HCT116 (cell line): ENCODE measurements at regions not wholly inside any gene's neighbourhood (a gene's known extent, or its start where the extent isn't known, plus 50 kb on each side); places are given as distances from the start of the nearest gene placed in this dataset.

ENCODE experiments used
- ATAC-seq: fragments of 200-7000 bp; cut with Tn5 transposase; 2 replicates; pipeline ENCODE4 v1.9.1; 2020; ENCODE audit warnings: mild to moderate bottlenecking, moderate library complexity
- BruUV-seq: library from RNA; stranded (reverse); fragments of 400-500 nt; replicated peaks from 2 replicates; lab custom pipeline; 2021; lab: Mats Ljungman, UMichigan
- CTCF ChIA-PET: fragments of 300-600 bp; sonication (Branson Sonifier 250); formaldehyde crosslinking; loops from one replicate; lab custom pipeline; 2021; ENCODE audit warnings: antibody characterized with exemption; lab: Charles Lee
- POLR2A ChIA-PET: fragments of 300-600, 350-600 bp; sonication (Branson Sonifier 250); formaldehyde crosslinking; loops from one replicate; lab custom pipeline; 2021; ENCODE audit warnings: antibody characterized with exemption; lab: Charles Lee
- RAD21 ChIA-PET, 2 experiments: fragments of 300-600 bp; sonication (Branson Sonifier 250); formaldehyde crosslinking; loops; one replicate each; lab custom pipeline; 2023; ENCODE audit warnings: low total read pairs in 2 of 2; ENCODE audit not compliant: uncharacterized antibody in 2 of 2, unreplicated experiment in 2 of 2, low non-redundant PET in 1 of 2; lab: Charles Lee
- DNase-seq: peaks from one replicate; pipeline ENCODE4 v3.0.0-alpha.2; 2010; ENCODE audit warnings: low read depth, low spot score
- H2AFZ ChIP-seq: fragments of 200-600 bp; shearing (Covaris generic), sonication (generic); 2 replicates; pipeline ENCODE4 v1.6.1; 2017; ENCODE audit warnings: low read depth, mixed run types, mixed read lengths, antibody characterized with exemption, low read length; ENCODE audit not compliant: poor library complexity, severe bottlenecking
- H3K27ac ChIP-seq: 2 replicates; pipeline ENCODE4 v1.5.1; 2012; ENCODE audit warnings: low read depth, low read length
- H3K27me3 ChIP-seq: fragments of 200-600 bp; sonication (generic); 2 replicates; pipeline ENCODE4 v1.6.1; 2016; ENCODE audit warnings: mixed run types, low read length, mixed read lengths; ENCODE audit not compliant: insufficient read depth
- H3K36me3 ChIP-seq, 2 experiments: fragments of 200-500 bp in 1 of 2; fragments of 200-600 bp in 1 of 2; sonication (Bioruptor generic) in 1 of 2; sonication (generic) in 1 of 2; 2 replicates each; pipeline versions ENCODE4 v1.5.1 to v1.6.1; 2014 to 2016; ENCODE audit warnings: low read length in 2 of 2, inconsistent platforms in 1 of 2, mixed read lengths in 1 of 2, mixed run types in 1 of 2; ENCODE audit not compliant: insufficient read depth in 2 of 2, control insufficient read depth in 1 of 2
- H3K4me1 ChIP-seq, 2 experiments: fragments of 200-600 bp in 1 of 2; sonication (generic) in 1 of 2; 2 replicates each; pipeline versions ENCODE4 v1.5.1 to v1.6.1; 2012 to 2017; ENCODE audit warnings: low read length in 2 of 2, inconsistent platforms in 1 of 2, mild to moderate bottlenecking in 1 of 2, mixed read lengths in 1 of 2, mixed run types in 1 of 2, moderate library complexity in 1 of 2; ENCODE audit not compliant: insufficient read depth in 2 of 2, control insufficient read depth in 1 of 2
- H3K4me2 ChIP-seq: fragments of 200-600 bp; sonication (generic); 2 replicates; pipeline ENCODE4 v1.6.1; 2017; ENCODE audit warnings: mixed run types, low read length, mixed read lengths
- H3K4me3 ChIP-seq, 2 experiments: fragments of 200-600 bp in 1 of 2; sonication (generic) in 1 of 2; replicated peaks in 1 of 2; 2 replicates each; pipeline ENCODE4 v1.5.1; 2011 to 2016; ENCODE audit warnings: low read length in 2 of 2, control low read depth in 1 of 2, low read depth in 1 of 2, mild to moderate bottlenecking in 1 of 2, mixed read lengths in 1 of 2, mixed run types in 1 of 2
- H3K79me2 ChIP-seq: fragments of 200-600 bp; sonication (generic); 2 replicates; pipeline ENCODE4 v1.6.1; 2017; ENCODE audit warnings: mild to moderate bottlenecking, mixed run types, low read length, moderate library complexity, mixed read lengths; ENCODE audit not compliant: insufficient read depth
- H3K9ac ChIP-seq: fragments of 200-600 bp; sonication (generic); 2 replicates; pipeline ENCODE4 v1.6.1; 2016; ENCODE audit warnings: low read length, mixed read lengths
- H3K9me2 ChIP-seq: fragments of 200-600 bp; sonication (generic), shearing (Covaris generic); 2 replicates; pipeline ENCODE4 v1.6.1; 2017; ENCODE audit warnings: mixed run types, mild to moderate bottlenecking, moderate library complexity; ENCODE audit not compliant: insufficient read depth
- H3K9me3 ChIP-seq, 2 experiments: fragments of 200-500 bp in 1 of 2; fragments of 200-600 bp in 1 of 2; sonication (Bioruptor generic) in 1 of 2; sonication (generic) in 1 of 2; 2 replicates each; pipeline ENCODE4 v1.6.1; 2014 to 2017; ENCODE audit warnings: low read length in 2 of 2, mixed read lengths in 2 of 2, inconsistent platforms in 1 of 2, low read depth in 1 of 2, mild to moderate bottlenecking in 1 of 2, mixed run types in 1 of 2, moderate library complexity in 1 of 2; ENCODE audit not compliant: control insufficient read depth in 1 of 2, insufficient read depth in 1 of 2
- H4K20me1 ChIP-seq: fragments of 200-600 bp; sonication (generic), shearing (Covaris generic); 2 replicates; pipeline ENCODE4 v1.6.1; 2017; ENCODE audit warnings: mixed run types, mild to moderate bottlenecking, moderate library complexity; ENCODE audit not compliant: insufficient read depth
- ATF3 ChIP-seq: IDR thresholded peaks from 2 replicates; pipeline ENCODE4 v1.6.1; 2012
- CBX3 ChIP-seq: IDR thresholded peaks from 2 replicates; pipeline ENCODE4 v1.6.1; 2012; ENCODE audit warnings: low read depth
- CEBPB ChIP-seq: IDR thresholded peaks from 2 replicates; pipeline ENCODE4 v1.6.1; 2012; ENCODE audit warnings: low read depth
- EGR1 ChIP-seq: IDR thresholded peaks from 2 replicates; pipeline ENCODE4 v1.6.1; 2012; ENCODE audit warnings: low read depth
- ELF1 ChIP-seq: IDR thresholded peaks from 2 replicates; pipeline ENCODE4 v1.6.1; 2012; ENCODE audit warnings: low read depth, borderline replicate concordance
- EZH2 ChIP-seq: fragments of 200-600 bp; sonication (generic); IDR thresholded peaks from 2 replicates; pipeline ENCODE4 v1.6.1; 2017; ENCODE audit warnings: antibody characterized with exemption, mixed run types
- EZH2phosphoT487 ChIP-seq: fragments of 200-600 bp; IDR thresholded peaks from 2 replicates; pipeline ENCODE4 v1.6.1; 2018; ENCODE audit warnings: antibody characterized with exemption, borderline replicate concordance
- FOSL1 ChIP-seq: IDR thresholded peaks from 2 replicates; pipeline ENCODE4 v1.6.1; 2012; ENCODE audit warnings: low read depth
- JUND ChIP-seq: IDR thresholded peaks from 2 replicates; pipeline ENCODE4 v1.6.1; 2012
- POLR2A ChIP-seq: IDR thresholded peaks from 2 replicates; pipeline ENCODE4 v1.7.0; 2011; ENCODE audit warnings: borderline replicate concordance; ENCODE audit not compliant: insufficient read depth, insufficient read length; ENCODE audit errors: extremely low read depth
- SP1 ChIP-seq: IDR thresholded peaks from 2 replicates; pipeline ENCODE4 v1.6.1; 2012; ENCODE audit warnings: low read depth
- SRF ChIP-seq: IDR thresholded peaks from 2 replicates; pipeline ENCODE4 v1.6.1; 2012; ENCODE audit warnings: low read depth
- YY1 ChIP-seq: IDR thresholded peaks from 2 replicates; pipeline ENCODE4 v1.6.1; 2011; ENCODE audit warnings: low read length, low read depth, moderate library complexity, mild to moderate bottlenecking; ENCODE audit not compliant: insufficient replicate concordance; ENCODE audit errors: extremely low read depth
- ZBTB33 ChIP-seq: IDR thresholded peaks from 2 replicates; pipeline ENCODE4 v1.6.1; 2011; ENCODE audit warnings: mild to moderate bottlenecking, low read length, moderate library complexity; ENCODE audit not compliant: insufficient replicate concordance; ENCODE audit errors: extremely low read depth
- ZFX ChIP-seq: fragments of 450-650 bp; IDR thresholded peaks from 2 replicates; pipeline ENCODE4 v1.6.1; 2017
- ZNF274 ChIP-seq: fragments of 200-500 bp; sonication (Bioruptor generic); IDR thresholded peaks from 2 replicates; pipeline ENCODE4 v1.6.1; 2014; ENCODE audit warnings: mild to moderate bottlenecking, low read depth, low read length, inconsistent platforms
- intact Hi-C: fragments of 100-400 bp; cut with micrococcal nuclease; formaldehyde crosslinking; loops from 2 replicates; pipeline ENCODE4 v1.10.0; 2022

DNA sequence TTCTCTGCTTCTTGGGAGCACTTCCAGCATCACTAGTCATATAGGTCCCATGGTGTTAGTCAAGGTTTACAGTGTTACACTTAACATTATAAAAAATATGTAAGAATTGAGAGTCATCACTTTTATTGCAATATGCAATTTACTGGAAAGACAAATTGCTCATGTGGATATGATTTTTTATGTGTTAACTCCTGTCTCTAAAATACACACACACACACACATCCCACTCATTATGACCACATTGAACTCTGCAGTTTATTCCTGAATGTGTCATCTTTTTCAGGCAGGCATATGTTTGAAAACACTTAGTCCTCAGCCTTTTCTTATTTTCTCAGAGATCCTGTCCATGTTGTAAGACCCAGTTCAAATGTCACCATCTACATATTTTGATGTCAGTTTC, 148.5 kb upstream of the MRPS30 start:
- Histone ChIP-seq H3K4me3 (no peak overlapping the region), H3K9ac (no peak overlapping the region), H3K9me2 (no peaks in the 10 kb centered on the region), H3K27me3 (no peaks in the 10 kb centered on the region), H2AFZ (no peak overlapping the region), H3K4me1 (peaks cover under 1 to 13% of the 10 kb centered on the region in 2 experiments; a peak in 2 of 4 replicates), H3K4me2 (no peak overlapping the region), H3K27ac (no peak overlapping the region), H4K20me1 (no peaks in the 10 kb centered on the region), H3K79me2 (no peaks in the 10 kb centered on the region), H3K9me3 (peaks cover 0 to 3% of the 10 kb centered on the region in 2 experiments; a peak in 2 of 4 replicates), H3K36me3 (no peaks in the 10 kb centered on the region)
- CTCF ChIA-PET = no interaction called here
- BruUV-seq = no TSS peak
- RAD21 ChIA-PET = no interaction called here
- intact Hi-C loops = no loop called here
- TF ChIP-seq EGR1 = no peak
- TF ChIP-seq SRF = no peak
- no peak for TF ChIP-seq FOSL1
- no peak for TF ChIP-seq ZBTB33
- ATAC-seq (no peak), DNase-seq (no peak)
- POLR2A ChIA-PET = no interaction called here

DNA sequence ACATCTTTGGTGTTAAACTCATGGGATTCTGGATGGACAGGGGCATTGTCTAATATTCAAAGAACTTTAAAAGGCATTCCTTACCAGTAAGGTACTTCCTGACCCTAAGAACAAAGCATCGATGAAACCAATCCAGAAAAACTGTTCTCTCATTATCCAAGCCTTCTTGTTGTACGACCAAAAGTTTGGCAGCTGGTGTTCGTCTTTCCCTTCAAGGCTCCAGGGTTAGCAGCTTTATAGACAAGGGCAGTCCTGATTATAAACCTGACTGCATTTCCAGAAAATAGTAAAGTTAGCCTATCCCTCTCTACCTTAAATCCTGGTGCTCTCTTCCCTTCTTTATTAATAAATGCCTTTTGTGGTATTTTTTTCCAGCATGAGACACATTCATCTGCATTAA, 149.4 kb upstream of the MRPS30 start:
- no peak overlapping the region for H3K9ac ChIP-seq
- RAD21 ChIA-PET = no interaction called here
- H3K36me3 ChIP-seq = no peaks in the 10 kb centered on the region
- peaks cover 0 to 4% of the 10 kb centered on the region in 2 experiments; a peak in 2 of 4 replicates for H3K4me1 ChIP-seq
- peaks cover 0 to 3% of the 10 kb centered on the region in 2 experiments; a peak in 2 of 4 replicates for H3K9me3 ChIP-seq
- no peak overlapping the region for H3K4me2 ChIP-seq
- H3K9me2 ChIP-seq = no peaks in the 10 kb centered on the region
- no peak overlapping the region for H3K27ac ChIP-seq
- no TSS peak for BruUV-seq
- intact Hi-C loops = no loop called here
- no peak overlapping the region for H3K4me3 ChIP-seq
- POLR2A ChIA-PET = no interaction called here
- TF ChIP-seq FOSL1 (no peak), ELF1 (no peak), CBX3 (no peak), EZH2phosphoT487 (no peak), SRF (no peak), CEBPB (no peak), ZNF274 (no peak), YY1 (no peak), JUND (no peak), ZFX (no peak), ZBTB33 (no peak), SP1 (no peak), POLR2A (no peak), ATF3 (no peak), EZH2 (no peak)
- no peaks in the 10 kb centered on the region for H3K79me2 ChIP-seq
- no peak for ATAC-seq
- H2AFZ ChIP-seq = no peak overlapping the region
- H4K20me1 ChIP-seq = no peaks in the 10 kb centered on the region
- no peak for DNase-seq
- no peaks in the 10 kb centered on the region for H3K27me3 ChIP-seq
- CTCF ChIA-PET = no interaction called here
